Progenitor cell of endocrine pancreas (in vitro differentiated cells): ENCODE measurements at regions not wholly inside any gene's neighbourhood (a gene's known extent, or its start where the extent isn't known, plus 50 kb on each side); places are given as distances from the start of the nearest gene placed in this dataset.
A peak's percentile ranks its signal among the peaks of the same experiment; 100 is the strongest.

ENCODE experiments used
- DNase-seq: peaks from one replicate; pipeline ENCODE4 v3.0.0; 2021; ENCODE audit warnings: low spot score; ENCODE audit not compliant: unreplicated experiment
- H3K27ac Mint-ChIP-seq: 2 replicates; pipeline ENCODE4 v1.8.0; 2021; ENCODE audit warnings: mild to moderate bottlenecking, moderate library complexity, mixed read lengths
- H3K27me3 Mint-ChIP-seq: 2 replicates; pipeline ENCODE4 v1.8.0; 2021; ENCODE audit warnings: mixed read lengths
- H3K36me3 Mint-ChIP-seq: 2 replicates; pipeline ENCODE4 v1.8.0; 2022; ENCODE audit warnings: mixed read lengths; ENCODE audit not compliant: insufficient read depth
- H3K4me1 Mint-ChIP-seq: 2 replicates; pipeline ENCODE4 v1.8.0; 2021; ENCODE audit warnings: low read depth, mixed read lengths
- H3K4me3 Mint-ChIP-seq: 2 replicates; pipeline ENCODE4 v1.8.0; 2021; ENCODE audit warnings: low read depth, mild to moderate bottlenecking, moderate library complexity, mixed read lengths
- H3K9me3 Mint-ChIP-seq: 2 replicates; pipeline ENCODE4 v1.8.0; 2021; ENCODE audit warnings: low read depth, mixed read lengths
- TF ChIP-seq, protein P1 (sequence below): fragments of 200-600 bp; sonication (generic); IDR thresholded peaks from one replicate; pipeline ENCODE4 v1.5.0; 2021; ENCODE audit warnings: antibody characterized with exemption, mild to moderate bottlenecking; ENCODE audit not compliant: unreplicated experiment

GRCh38 chr5:29229461-29229860 lies 1964.0 kb upstream of the CDH6 start:
- no peaks in the 10 kb centered on the region for H3K36me3 Mint-ChIP-seq
- DNase-seq: no peak
- no peaks in the 10 kb centered on the region for H3K27me3 Mint-ChIP-seq
- H3K4me1 Mint-ChIP-seq: peaks cover 1% of the 10 kb centered on the region
- H3K9me3 Mint-ChIP-seq: no peaks in the 10 kb centered on the region
- no peak overlapping the region for H3K4me3 Mint-ChIP-seq
- H3K27ac Mint-ChIP-seq: no peak overlapping the region
- TF ChIP-seq, protein P1, sequence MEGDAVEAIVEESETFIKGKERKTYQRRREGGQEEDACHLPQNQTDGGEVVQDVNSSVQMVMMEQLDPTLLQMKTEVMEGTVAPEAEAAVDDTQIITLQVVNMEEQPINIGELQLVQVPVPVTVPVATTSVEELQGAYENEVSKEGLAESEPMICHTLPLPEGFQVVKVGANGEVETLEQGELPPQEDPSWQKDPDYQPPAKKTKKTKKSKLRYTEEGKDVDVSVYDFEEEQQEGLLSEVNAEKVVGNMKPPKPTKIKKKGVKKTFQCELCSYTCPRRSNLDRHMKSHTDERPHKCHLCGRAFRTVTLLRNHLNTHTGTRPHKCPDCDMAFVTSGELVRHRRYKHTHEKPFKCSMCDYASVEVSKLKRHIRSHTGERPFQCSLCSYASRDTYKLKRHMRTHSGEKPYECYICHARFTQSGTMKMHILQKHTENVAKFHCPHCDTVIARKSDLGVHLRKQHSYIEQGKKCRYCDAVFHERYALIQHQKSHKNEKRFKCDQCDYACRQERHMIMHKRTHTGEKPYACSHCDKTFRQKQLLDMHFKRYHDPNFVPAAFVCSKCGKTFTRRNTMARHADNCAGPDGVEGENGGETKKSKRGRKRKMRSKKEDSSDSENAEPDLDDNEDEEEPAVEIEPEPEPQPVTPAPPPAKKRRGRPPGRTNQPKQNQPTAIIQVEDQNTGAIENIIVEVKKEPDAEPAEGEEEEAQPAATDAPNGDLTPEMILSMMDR: no peak

DNA sequence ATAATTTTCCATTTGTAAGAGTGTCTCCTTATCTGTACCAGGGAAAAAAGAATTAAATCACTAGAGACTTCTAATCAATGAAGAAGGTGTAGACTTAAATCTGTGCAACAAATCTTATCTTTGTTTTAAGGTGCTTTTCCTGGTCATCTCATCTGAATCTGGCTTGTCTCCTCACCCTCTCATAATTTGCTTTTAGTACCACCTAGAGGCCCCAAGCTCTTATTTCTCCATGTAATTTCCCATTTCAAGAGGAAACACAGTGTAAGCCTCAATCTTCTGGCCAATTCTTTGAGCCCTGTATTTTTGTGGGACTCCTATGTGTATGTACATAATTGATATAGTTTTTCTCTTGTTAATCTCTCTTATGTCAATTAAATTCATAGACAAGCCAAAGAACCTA lies 1975.3 kb upstream of the CDH6 start:
- H3K4me3 Mint-ChIP-seq: no peak overlapping the region
- TF ChIP-seq, protein P1: peak; percentile 24
- H3K27me3 Mint-ChIP-seq: no peaks in the 10 kb centered on the region
- no peaks in the 10 kb centered on the region for H3K36me3 Mint-ChIP-seq
- no peak for DNase-seq
- H3K9me3 Mint-ChIP-seq: peaks cover 5% of the 10 kb centered on the region
- H3K4me1 Mint-ChIP-seq: peaks cover 2% of the 10 kb centered on the region
- no peak overlapping the region for H3K27ac Mint-ChIP-seq

GRCh38 chr5:29214839-29215238 lies 1978.6 kb upstream of the CDH6 start:
- no peaks in the 10 kb centered on the region for H3K27me3 Mint-ChIP-seq
- H3K4me3 Mint-ChIP-seq: no peak overlapping the region
- DNase-seq: no peak
- TF ChIP-seq, protein P1: no peak
- H3K27ac Mint-ChIP-seq: no peak overlapping the region
- no peaks in the 10 kb centered on the region for H3K36me3 Mint-ChIP-seq
- H3K4me1 Mint-ChIP-seq: peaks cover 2% of the 10 kb centered on the region
- H3K9me3 Mint-ChIP-seq: peaks cover 7% of the 10 kb centered on the region

- H3K4me1 Mint-ChIP-seq: peaks cover 2% of the 10 kb centered on the region
- no peak for DNase-seq
- TF ChIP-seq, protein P1: no peak
- peak overlapping the region; percentile 15 for H3K27ac Mint-ChIP-seq
- H3K27me3 Mint-ChIP-seq: no peaks in the 10 kb centered on the region
- H3K36me3 Mint-ChIP-seq: no peaks in the 10 kb centered on the region
- peaks cover 7% of the 10 kb centered on the region for H3K9me3 Mint-ChIP-seq
- H3K4me3 Mint-ChIP-seq: no peak overlapping the region
Observed at GRCh38 chr5:29213475-29213874, 1980.0 kb upstream of the CDH6 start.

- no peaks in the 10 kb centered on the region for H3K27me3 Mint-ChIP-seq
- H3K27ac Mint-ChIP-seq: peak overlapping the region; percentile 73
- H3K9me3 Mint-ChIP-seq: peaks cover under 1% of the 10 kb centered on the region
- no peak overlapping the region for H3K4me3 Mint-ChIP-seq
- TF ChIP-seq, protein P1: no peak
- no peak for DNase-seq
- H3K36me3 Mint-ChIP-seq: no peaks in the 10 kb centered on the region
- peaks cover 4% of the 10 kb centered on the region for H3K4me1 Mint-ChIP-seq
Observed at GRCh38 chr5:29208024-29208423, 1985.5 kb upstream of the CDH6 start.
